ENCODE measurements at regions not wholly inside any gene's neighbourhood (a gene's known extent, or its start where the extent isn't known, plus 50 kb on each side); places are given as distances from the start of the nearest gene placed in this dataset.

- DNase-seq = no peak
Observed at GRCh38 chr16:8519179-8519578, 71.1 kb downstream of the TMEM114 start.

- DNase-seq = no peak
Observed at GRCh38 chr16:8517280-8517679, 73.0 kb downstream of the TMEM114 start.

GRCh38 chr16:8516471-8516870 is 73.8 kb downstream of the TMEM114 start:
- DNase-seq = no peak

GRCh38 chr16:8512941-8513624 is 77.2 kb downstream of the TMEM114 start:
- no peak for DNase-seq

GRCh38 chr16:8511464-8511863 is 78.8 kb downstream of the TMEM114 start:
- no peak for DNase-seq

GRCh38 chr16:8510160-8510559 is 80.2 kb downstream of the TMEM114 start:
- DNase-seq = no peak

GRCh38 chr16:8505327-8505991 is 84.9 kb downstream of the TMEM114 start:
- no peak for DNase-seq

- no peak for DNase-seq
Observed at GRCh38 chr16:8502446-8502845, 87.9 kb downstream of the TMEM114 start.

- DNase-seq = no peak
Observed at GRCh38 chr16:8500351-8500750, 90.0 kb downstream of the TMEM114 start.

- DNase-seq = no peak
Observed at GRCh38 chr16:8496364-8496763, 93.9 kb downstream of the TMEM114 start.

GRCh38 chr16:8493972-8494371 is 96.3 kb downstream of the TMEM114 start:
- no peak for DNase-seq

GRCh38 chr16:8492690-8493089 is 97.6 kb downstream of the TMEM114 start:
- DNase-seq = no peak

- no peak for DNase-seq
Observed at GRCh38 chr16:8489580-8489979, 100.7 kb downstream of the TMEM114 start.

- no peak for DNase-seq
Observed at GRCh38 chr16:8486985-8487384, 103.3 kb downstream of the TMEM114 start.

- DNase-seq = no peak
Observed at GRCh38 chr16:8483396-8483795, 106.9 kb downstream of the TMEM114 start.

GRCh38 chr16:8481810-8482209 is 108.5 kb downstream of the TMEM114 start:
- DNase-seq = no peak

- DNase-seq = no peak
Observed at GRCh38 chr16:8476824-8477223, 113.5 kb downstream of the TMEM114 start.

GRCh38 chr16:8474587-8474986 is 115.7 kb downstream of the TMEM114 start:
- no peak for DNase-seq

- DNase-seq = no peak
Observed at GRCh38 chr16:8469102-8469778, 121.1 kb downstream of the TMEM114 start.

- DNase-seq = no peak
Observed at GRCh38 chr16:8464979-8465378, 125.3 kb downstream of the TMEM114 start.

GRCh38 chr16:8459085-8459733 is 131.1 kb downstream of the TMEM114 start:
- no peak for DNase-seq

- no peak for DNase-seq
Observed at GRCh38 chr16:8458481-8459046, 131.7 kb downstream of the TMEM114 start.

- no peak for DNase-seq
Observed at GRCh38 chr16:8453359-8453758, 137.0 kb downstream of the TMEM114 start.

Data from right hindlimb (tissue), 1 donor.